ENCODE measurements at regions not wholly inside any gene's neighbourhood (a gene's known extent, or its start where the extent isn't known, plus 50 kb on each side); places are given as distances from the start of the nearest gene placed in this dataset.

DNA sequence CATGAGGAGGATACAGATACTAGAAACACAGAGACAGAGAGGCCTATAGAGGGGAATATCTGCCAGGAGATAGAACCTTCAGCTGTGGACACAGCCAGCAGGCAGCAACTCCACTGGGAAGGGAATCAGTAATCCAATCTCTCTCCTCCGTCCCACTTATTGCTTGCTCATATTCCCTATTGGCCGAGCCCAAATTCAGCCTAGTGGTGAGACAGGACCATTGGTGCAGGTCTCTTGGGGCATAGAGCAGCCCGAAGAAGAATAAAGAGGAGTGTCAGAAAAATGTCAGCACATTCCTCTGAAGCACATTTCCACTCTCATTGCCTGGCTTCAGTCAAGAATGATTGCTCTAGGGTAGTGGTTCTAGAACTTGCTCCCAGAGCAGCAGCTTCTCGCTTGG, 1091.5 kb upstream of the GYPC start:
- TF ChIP-seq MLLT10 (CRISPR knock-in tag; IDR thresholded peaks at IDR 0.05): no peak
- no peak for TF ChIP-seq SP1 (IDR thresholded peaks at IDR 0.05)
- no peak for TF ChIP-seq SP1 (CRISPR knock-in tag; IDR thresholded peaks at IDR 0.05)
- no peak for TF ChIP-seq HDAC1 (CRISPR knock-in tag; IDR thresholded peaks at IDR 0.05)
- no peak for TF ChIP-seq IKZF1 (IDR thresholded peaks at IDR 0.05)
- TF ChIP-seq ZNF263 (CRISPR knock-in tag; IDR thresholded peaks at IDR 0.05): no peak
- no peak for TF ChIP-seq ZNF772 (CRISPR knock-in tag; IDR thresholded peaks at IDR 0.05)
- no peak for TF ChIP-seq STAG1 (CRISPR knock-in tag; IDR thresholded peaks at IDR 0.05)
- TF ChIP-seq, protein P1, sequence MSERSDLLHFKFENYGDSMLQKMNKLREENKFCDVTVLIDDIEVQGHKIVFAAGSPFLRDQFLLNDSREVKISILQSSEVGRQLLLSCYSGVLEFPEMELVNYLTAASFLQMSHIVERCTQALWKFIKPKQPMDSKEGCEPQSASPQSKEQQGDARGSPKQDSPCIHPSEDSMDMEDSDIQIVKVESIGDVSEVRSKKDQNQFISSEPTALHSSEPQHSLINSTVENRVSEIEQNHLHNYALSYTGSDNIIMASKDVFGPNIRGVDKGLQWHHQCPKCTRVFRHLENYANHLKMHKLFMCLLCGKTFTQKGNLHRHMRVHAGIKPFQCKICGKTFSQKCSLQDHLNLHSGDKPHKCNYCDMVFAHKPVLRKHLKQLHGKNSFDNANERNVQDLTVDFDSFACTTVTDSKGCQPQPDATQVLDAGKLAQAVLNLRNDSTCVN (CRISPR knock-in tag; IDR thresholded peaks at IDR 0.05; ENCODE audit: borderline replicate concordance): no peak
- TF ChIP-seq KLF12 (CRISPR knock-in tag; IDR thresholded peaks at IDR 0.05; ENCODE audit: borderline replicate concordance): no peak
- no peak for TF ChIP-seq ATF7-NPFF (CRISPR knock-in tag; IDR thresholded peaks at IDR 0.05; ENCODE audit: low read depth)
- no peak for TF ChIP-seq ZNF570 (CRISPR knock-in tag; IDR thresholded peaks at IDR 0.05; ENCODE audit: borderline replicate concordance)
- no peak for TF ChIP-seq YEATS2 (CRISPR knock-in tag; IDR thresholded peaks at IDR 0.05; ENCODE audit: borderline replicate concordance)
- TF ChIP-seq POLR2AphosphoS5 (IDR thresholded peaks at IDR 0.05; ENCODE audit: low read depth, low read length): no peak
- no peaks in the 10 kb centered on the region for H3K36me3 ChIP-seq (replicated peaks in 1 of 2; ENCODE audit: control insufficient read depth in 1 of 2, insufficient read depth in 2 of 2, low read length in 2 of 2)
- H3K4me2 ChIP-seq (ENCODE audit: low read depth, low read length): no peak overlapping the region
- CTCF ChIA-PET (ENCODE audit: low intra/inter-chr PET ratio, low total read pairs): no interaction called here
- in situ Hi-C loops (cut with HindIII; ENCODE audit: extremely low pct_ligation_motif_present, low pct_unique_long_range_greater_than_20kb): no loop called here
- no peak overlapping the region for H2AFZ ChIP-seq (ENCODE audit: low read length)
- BruUV-seq (replicated peaks): no TSS peak
- H3K4me3 ChIP-seq (replicated peaks in 1 of 3; ENCODE audit: insufficient read depth in 1 of 3, low read depth in 2 of 3, low read length in 3 of 3): no peak overlapping the region
- POLR2A ChIA-PET: no interaction called here
- no peak overlapping the region for H3K9ac ChIP-seq (ENCODE audit: insufficient read depth, low read depth, low read length)
- no peaks in the 10 kb centered on the region for H3K79me2 ChIP-seq (ENCODE audit: insufficient read depth, low read length)
- WGBS (ENCODE audit: low lambda C conversion rate): 4% methylated on average over 4 of the region's 4 CpGs
- FAIRE-seq (no peak), DNase-seq (ENCODE audit: low spot score) (no peak), ATAC-seq (no peak)
- H3K4me1 ChIP-seq (ENCODE audit: insufficient read depth, low read length): no peaks in the 10 kb centered on the region
- no peak overlapping the region for H3K27ac ChIP-seq (ENCODE audit: extremely low read length, insufficient read depth, low read length)
- H4K20me1 ChIP-seq (ENCODE audit: insufficient read depth, low read length): no peaks in the 10 kb centered on the region
- peaks cover 84% of the 10 kb centered on the region for H3K9me3 ChIP-seq (ENCODE audit: low read length)
- intact Hi-C loops (cut with micrococcal nuclease; ENCODE audit: unreplicated experiment): no loop called here
- H3K27me3 ChIP-seq (ENCODE audit: control insufficient read depth in 1 of 2, insufficient read depth in 2 of 2, low read length in 2 of 2): no peaks in the 10 kb centered on the region

Measured in HepG2 (cell line).